ENCODE measurements at regions not wholly inside any gene's neighbourhood (a gene's known extent, or its start where the extent isn't known, plus 50 kb on each side); places are given as distances from the start of the nearest gene placed in this dataset.

DNA sequence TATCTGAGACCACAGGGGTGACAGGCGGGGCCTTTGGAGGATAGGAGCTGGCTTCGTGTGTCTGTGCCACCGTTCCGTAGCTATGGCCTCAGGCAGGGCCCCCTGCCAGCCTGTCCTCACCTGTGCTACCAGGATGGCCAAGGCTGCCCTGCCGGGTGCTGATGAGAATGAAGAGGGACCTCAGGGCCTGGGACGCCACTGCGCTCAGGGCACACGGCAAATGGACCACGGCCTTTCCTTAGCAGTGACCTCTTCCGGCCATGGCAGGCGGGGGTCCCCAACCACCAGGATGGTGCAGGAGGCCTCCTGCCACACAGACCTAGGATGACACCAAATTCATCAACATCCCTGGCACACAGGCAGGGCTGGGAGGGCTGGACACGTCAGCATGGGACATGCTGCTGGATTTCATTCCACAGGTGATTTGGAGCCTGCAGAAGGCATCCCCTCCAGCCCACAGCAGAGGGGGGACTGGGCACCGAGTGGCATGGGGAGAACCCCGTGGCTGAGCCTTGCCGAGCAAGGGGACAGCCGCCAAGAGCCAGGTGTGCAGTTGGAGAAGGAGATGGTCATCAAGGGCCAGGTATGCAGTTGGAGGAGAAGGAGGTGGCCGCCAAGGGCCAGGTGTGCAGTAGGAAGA lies 1321.0 kb downstream of the BRD1 start:
- TF ChIP-seq, protein P1, sequence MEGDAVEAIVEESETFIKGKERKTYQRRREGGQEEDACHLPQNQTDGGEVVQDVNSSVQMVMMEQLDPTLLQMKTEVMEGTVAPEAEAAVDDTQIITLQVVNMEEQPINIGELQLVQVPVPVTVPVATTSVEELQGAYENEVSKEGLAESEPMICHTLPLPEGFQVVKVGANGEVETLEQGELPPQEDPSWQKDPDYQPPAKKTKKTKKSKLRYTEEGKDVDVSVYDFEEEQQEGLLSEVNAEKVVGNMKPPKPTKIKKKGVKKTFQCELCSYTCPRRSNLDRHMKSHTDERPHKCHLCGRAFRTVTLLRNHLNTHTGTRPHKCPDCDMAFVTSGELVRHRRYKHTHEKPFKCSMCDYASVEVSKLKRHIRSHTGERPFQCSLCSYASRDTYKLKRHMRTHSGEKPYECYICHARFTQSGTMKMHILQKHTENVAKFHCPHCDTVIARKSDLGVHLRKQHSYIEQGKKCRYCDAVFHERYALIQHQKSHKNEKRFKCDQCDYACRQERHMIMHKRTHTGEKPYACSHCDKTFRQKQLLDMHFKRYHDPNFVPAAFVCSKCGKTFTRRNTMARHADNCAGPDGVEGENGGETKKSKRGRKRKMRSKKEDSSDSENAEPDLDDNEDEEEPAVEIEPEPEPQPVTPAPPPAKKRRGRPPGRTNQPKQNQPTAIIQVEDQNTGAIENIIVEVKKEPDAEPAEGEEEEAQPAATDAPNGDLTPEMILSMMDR (IDR thresholded peaks at IDR 0.05; ENCODE audit: low read depth, low read length, poor library complexity, severe bottlenecking) = no peak
- no peak for TF ChIP-seq EZH2phosphoT487 (IDR thresholded peaks at IDR 0.05; ENCODE audit: borderline replicate concordance, low read length)
